Gastrocnemius medialis (tissue), 4 donors: ENCODE measurements at regions not wholly inside any gene's neighbourhood (a gene's known extent, or its start where the extent isn't known, plus 50 kb on each side); places are given as distances from the start of the nearest gene placed in this dataset.

Experiments
- ATAC-seq, 2 donors: fragments of 150-250 bp; one replicate each; pipeline ENCODE4 v1.9.1; 2016
- DNase-seq, 2 donors: peaks; one replicate each; pipeline ENCODE4 v3.0.0-alpha.2; 2019
- H3K27ac ChIP-seq, 4 donors: fragments of 200-600 bp; sonication (generic); 1 replicate in 1 of 4; 2 replicates in 3 of 4; pipeline ENCODE4 v1.5.1; 2016 to 2018; ENCODE audit warnings: mild to moderate bottlenecking in 2 of 4, moderate library complexity in 1 of 4
- H3K27me3 ChIP-seq, 3 donors: fragments of 200-600 bp; sonication (generic) in 2 of 3; 1 replicate in 1 of 3; 2 replicates in 2 of 3; pipeline versions ENCODE4 v1.5.1 to v1.6.0; 2016 to 2019; ENCODE audit warnings: mild to moderate bottlenecking in 1 of 3, moderate library complexity in 1 of 3
- H3K36me3 ChIP-seq, 2 donors: fragments of 200-600 bp; sonication (generic) in 1 of 2; one replicate each; pipeline ENCODE4 v1.5.1; 2017 to 2018
- H3K4me1 ChIP-seq, 2 donors: fragments of 200-600 bp; sonication (generic) in 1 of 2; one replicate each; pipeline ENCODE4 v1.5.1; 2016 to 2017; ENCODE audit warnings: mild to moderate bottlenecking in 2 of 2
- H3K4me3 ChIP-seq, 4 donors: fragments of 200-600 bp; sonication (generic) in 3 of 4; 1 replicate in 1 of 4; 2 replicates in 3 of 4; pipeline ENCODE4 v1.5.1; 2016 to 2019; ENCODE audit warnings: mild to moderate bottlenecking in 2 of 4
- H3K9me3 ChIP-seq, 3 donors: fragments of 200-600 bp; sonication (generic) in 2 of 3; 1 replicate in 1 of 3; 2 replicates in 2 of 3; pipeline ENCODE4 v1.5.1; 2016 to 2019
- CTCF ChIP-seq, 5 experiments: fragments of 450-650 bp in 3 of 5; fragments of 200-600 bp in 2 of 5; sonication (generic) in 2 of 5; IDR thresholded peaks in 4 of 5; conservative IDR thresholded peaks in 1 of 5; 1 replicate in 4 of 5; 2 replicates in 1 of 5; pipeline ENCODE4 v1.5.1; 2016 to 2019; ENCODE audit warnings: antibody characterized with exemption in 5 of 5, mild to moderate bottlenecking in 3 of 5, moderate library complexity in 3 of 5
- POLR2A ChIP-seq, 2 donors: fragments of 450-650 bp; IDR thresholded peaks; one replicate each; pipeline ENCODE4 v1.6.1; 2017; ENCODE audit warnings: antibody characterized with exemption in 2 of 2, mild to moderate bottlenecking in 2 of 2, moderate library complexity in 2 of 2
- in situ Hi-C, 4 donors: fragments of 200-750 bp; cut with MboI; loops; one replicate each; pipeline versions ENCODE4 v1.15.0 to v1.8.0; 2017; ENCODE audit warnings: low sequenced_read_pairs in 4 of 4
- intact Hi-C: fragments of 100-400 bp; cut with DNase I; formaldehyde crosslinking; loops from one replicate; pipeline ENCODE4 v1.15.1; 2023; ENCODE audit warnings: low total_unique reads

- Histone ChIP-seq H3K9me3 (no peaks in the 10 kb centered on the region), H3K27me3 (peaks cover 0 to 6% (median 0%) of the 10 kb centered on the region in 3 donors), H3K36me3 (no peaks in the 10 kb centered on the region), H3K4me1 (no peaks in the 10 kb centered on the region), H3K27ac (no peak overlapping the region), H3K4me3 (no peak overlapping the region)
- ATAC-seq, result no peak
- intact Hi-C loops, result no loop called here
- DNase-seq, result no peak
- TF ChIP-seq POLR2A (IDR thresholded peaks at IDR 0.05) (no peak), CTCF (IDR thresholded peaks at IDR 0.05 in 4 of 5, conservative IDR thresholded peaks at IDR 0.05 in 1 of 5) (no peak)
- in situ Hi-C loops, result no loop called here
These were observed 147.2 kb downstream of the TFAP2C start for GRCh38 chr20:56776345-56776744.

- no peak for DNase-seq
- H3K27ac ChIP-seq, result no peak overlapping the region
These were observed 149.7 kb downstream of the TFAP2C start for GRCh38 chr20:56778765-56779195.

GRCh38 chr20:56779452-56780143 lies 150.5 kb downstream of the TFAP2C start:
- no peak for ATAC-seq
- Histone ChIP-seq H3K4me3 (no peak overlapping the region), H3K27me3 (peaks cover 0 to 6% (median 0%) of the 10 kb centered on the region in 3 donors), H3K4me1 (no peaks in the 10 kb centered on the region), H3K9me3 (no peaks in the 10 kb centered on the region), H3K36me3 (no peaks in the 10 kb centered on the region), H3K27ac (no peak overlapping the region)
- TF ChIP-seq POLR2A (IDR thresholded peaks at IDR 0.05), result no peak
- TF ChIP-seq CTCF (IDR thresholded peaks at IDR 0.05 in 4 of 5, conservative IDR thresholded peaks at IDR 0.05 in 1 of 5), result no peak
- no peak for DNase-seq
- in situ Hi-C loops, result no loop called here
- intact Hi-C loops, result no loop called here

More at GRCh38 chr20:56778765-56779195, 149.7 kb downstream of the TFAP2C start:
- TF ChIP-seq POLR2A (IDR thresholded peaks at IDR 0.05) (no peak), CTCF (IDR thresholded peaks at IDR 0.05 in 4 of 5, conservative IDR thresholded peaks at IDR 0.05 in 1 of 5) (no peak)
- peaks cover 0 to 6% (median 0%) of the 10 kb centered on the region in 3 donors for H3K27me3 ChIP-seq
- intact Hi-C loops, result no loop called here
- no peaks in the 10 kb centered on the region for H3K4me1 ChIP-seq
- H3K4me3 ChIP-seq, result no peak overlapping the region
- ATAC-seq, result no peak
- in situ Hi-C loops, result no loop called here
- H3K36me3 ChIP-seq, result no peaks in the 10 kb centered on the region
- no peaks in the 10 kb centered on the region for H3K9me3 ChIP-seq

DNA sequence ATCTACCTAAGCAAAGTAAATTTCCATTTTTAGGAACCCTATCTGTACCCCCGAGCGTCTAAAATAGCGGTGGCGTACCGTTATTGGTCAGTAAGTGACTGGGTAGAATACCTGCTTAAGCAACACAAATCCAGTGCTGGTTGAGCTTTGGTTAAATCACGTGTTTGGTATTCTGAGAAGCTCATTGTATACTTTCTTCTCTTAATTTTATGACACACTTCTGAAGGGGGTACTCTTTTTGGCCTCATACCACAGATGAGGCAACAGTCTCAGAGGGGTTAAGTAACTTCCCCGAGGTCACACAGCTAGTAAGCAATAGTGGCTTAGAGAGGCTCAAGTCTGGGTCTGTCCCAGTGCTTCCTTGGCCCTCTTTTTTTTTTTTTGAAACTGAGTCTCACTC lies 151.2 kb downstream of the TFAP2C start:
- H3K27ac ChIP-seq, result no peak overlapping the region
- no peaks in the 10 kb centered on the region for H3K36me3 ChIP-seq
- TF ChIP-seq CTCF (IDR thresholded peaks at IDR 0.05 in 4 of 5, conservative IDR thresholded peaks at IDR 0.05 in 1 of 5) (no peak), POLR2A (IDR thresholded peaks at IDR 0.05) (no peak)
- no peak overlapping the region for H3K4me3 ChIP-seq
- no peaks in the 10 kb centered on the region for H3K9me3 ChIP-seq
- no peak for DNase-seq
- in situ Hi-C loops (no loop called here), intact Hi-C loops (no loop called here)
- peaks cover 0 to 6% (median 0%) of the 10 kb centered on the region in 3 donors for H3K27me3 ChIP-seq
- no peak for ATAC-seq
- no peaks in the 10 kb centered on the region for H3K4me1 ChIP-seq
